HK-2 (cell line): ENCODE measurements at regions not wholly inside any gene's neighbourhood (a gene's known extent, or its start where the extent isn't known, plus 50 kb on each side); places are given as distances from the start of the nearest gene placed in this dataset.
"Not testable (repeated sequence)": the region's sequence is repeated elsewhere in the genome, so short reads cannot be mapped to it uniquely, and the experiment has no call there.

Source experiments
- DNase-seq: peaks from one replicate; pipeline ENCODE4 v3.0.0-alpha.2; 2018; ENCODE audit not compliant: unreplicated experiment

- DNase-seq = no peak
Measured at GRCh38 chr4:66034671-66035070, 364.4 kb upstream of the EPHA5 start.

DNA sequence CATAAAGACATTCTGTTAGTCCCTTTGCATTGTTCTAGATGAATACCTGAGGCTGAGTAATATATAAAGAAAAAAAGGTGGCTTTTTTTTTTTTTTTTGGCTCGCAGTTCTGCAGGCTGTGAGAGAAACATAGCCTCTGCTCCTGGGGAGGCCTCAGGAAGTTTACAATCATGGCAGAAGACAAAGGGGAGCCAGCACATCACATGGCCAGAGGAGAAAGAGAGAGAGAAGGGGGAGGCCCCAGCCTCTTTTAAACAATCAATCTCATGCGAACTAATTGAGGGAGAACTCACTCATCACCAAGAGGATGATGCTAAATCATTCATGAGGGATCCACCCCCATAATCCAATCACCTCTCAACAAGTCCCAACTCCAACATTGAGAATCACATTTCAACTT lies 364.0 kb upstream of the EPHA5 start:
- no peak for DNase-seq

GRCh38 chr4:66032571-66032970 lies 362.3 kb upstream of the EPHA5 start:
- DNase-seq = no peak

GRCh38 chr4:66028668-66029067 lies 358.4 kb upstream of the EPHA5 start:
- no peak for DNase-seq

DNA sequence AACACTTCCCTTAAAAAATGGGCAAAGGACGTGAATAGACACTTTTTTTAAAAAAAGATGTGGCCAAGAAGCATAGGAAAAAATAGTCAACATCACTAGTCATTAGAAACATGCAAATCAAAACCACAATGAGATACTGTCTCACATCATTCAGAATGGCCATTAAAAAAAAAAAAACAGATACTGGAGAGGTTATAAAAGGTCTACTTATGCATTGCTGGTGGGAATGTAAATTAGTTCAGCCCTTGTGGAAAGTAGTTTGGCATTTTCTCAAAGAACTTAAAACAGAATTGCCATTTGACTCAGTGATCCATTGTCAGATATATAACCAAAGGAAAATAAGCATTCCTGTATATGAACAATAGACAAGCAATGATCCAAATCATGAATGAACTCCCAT lies 352.8 kb upstream of the EPHA5 start:
- no peak for DNase-seq

DNA sequence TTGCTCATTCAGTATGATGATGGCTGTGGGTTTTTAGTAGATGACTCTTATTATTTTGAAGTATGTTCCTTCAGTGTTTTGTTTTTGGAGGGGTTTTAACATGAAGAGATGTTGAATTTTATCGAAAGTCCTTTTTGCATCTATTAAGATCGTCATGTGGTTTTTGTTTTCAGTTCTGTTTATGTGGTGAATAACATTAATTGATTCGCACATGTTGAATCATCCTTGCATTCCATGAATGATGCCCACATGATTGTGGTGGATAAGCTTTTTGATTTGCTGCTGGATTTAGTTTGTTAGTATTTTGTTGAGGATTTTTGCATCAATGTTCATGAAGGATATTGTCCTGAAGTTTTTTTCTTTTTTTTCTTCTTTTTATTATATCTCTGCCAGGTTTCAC lies 347.4 kb upstream of the EPHA5 start:
- no peak for DNase-seq

GRCh38 chr4:66016240-66016639 lies 346.0 kb upstream of the EPHA5 start:
- no peak for DNase-seq

DNA sequence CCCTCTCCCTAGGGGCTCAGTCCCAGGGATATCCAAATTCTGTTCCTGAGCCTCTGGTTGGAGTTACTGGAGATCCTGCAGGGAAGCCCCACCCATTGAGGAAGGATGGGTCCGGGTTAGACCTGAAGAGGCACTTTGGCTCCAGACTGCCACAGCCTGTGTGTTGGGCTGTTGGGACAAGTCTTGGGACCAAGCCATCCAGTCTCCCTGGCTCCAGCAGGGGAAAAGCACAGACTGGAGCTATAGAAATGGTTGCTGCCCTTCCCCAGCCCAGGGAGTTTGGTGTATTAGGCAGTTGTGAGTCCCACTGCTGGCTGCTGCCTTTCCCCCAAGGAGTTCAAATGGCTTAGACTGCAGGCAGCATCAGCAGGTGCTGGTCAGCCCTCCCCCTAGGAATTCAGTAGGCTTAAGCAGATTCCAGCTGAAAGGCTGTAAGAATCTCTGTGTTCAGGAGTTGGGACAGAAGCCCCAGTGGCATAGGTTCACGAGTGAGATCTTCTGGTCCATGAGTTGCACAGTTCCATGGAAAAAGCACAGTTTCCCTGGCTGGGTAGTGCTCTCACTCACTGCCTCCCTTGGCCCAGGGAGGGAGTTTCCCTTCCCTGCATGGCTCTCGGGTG lies 344.0 kb upstream of the EPHA5 start:
- DNase-seq = peak; percentile 1

DNA sequence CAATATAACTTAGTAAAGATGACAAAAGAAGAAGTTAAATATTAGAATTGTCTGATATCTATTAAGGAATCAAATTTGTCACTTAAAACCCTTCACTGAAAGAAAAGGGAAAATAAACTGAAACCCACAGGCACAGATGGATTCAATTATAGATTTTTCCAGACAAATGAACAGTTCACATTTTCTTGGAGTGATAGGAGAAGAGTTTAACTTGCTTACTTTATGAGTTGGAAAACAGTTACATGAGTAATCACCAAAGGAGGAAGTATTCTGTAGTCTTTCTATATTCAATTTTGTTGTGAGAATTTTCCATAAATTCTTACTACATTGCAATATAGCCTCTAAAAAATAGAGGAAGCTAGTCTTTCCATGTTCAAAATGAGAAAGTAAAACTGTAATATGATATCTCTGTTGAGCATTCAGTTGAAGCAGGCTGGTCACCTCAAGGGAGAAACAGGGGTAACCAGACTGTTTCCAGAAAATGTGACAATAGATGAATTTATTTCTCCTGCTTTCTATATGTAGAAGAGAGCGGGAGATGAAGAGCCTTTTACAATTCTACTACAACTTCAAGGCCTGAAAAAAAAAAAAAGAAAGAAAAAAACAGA lies 330.3 kb upstream of the EPHA5 start:
- no peak for DNase-seq

DNA sequence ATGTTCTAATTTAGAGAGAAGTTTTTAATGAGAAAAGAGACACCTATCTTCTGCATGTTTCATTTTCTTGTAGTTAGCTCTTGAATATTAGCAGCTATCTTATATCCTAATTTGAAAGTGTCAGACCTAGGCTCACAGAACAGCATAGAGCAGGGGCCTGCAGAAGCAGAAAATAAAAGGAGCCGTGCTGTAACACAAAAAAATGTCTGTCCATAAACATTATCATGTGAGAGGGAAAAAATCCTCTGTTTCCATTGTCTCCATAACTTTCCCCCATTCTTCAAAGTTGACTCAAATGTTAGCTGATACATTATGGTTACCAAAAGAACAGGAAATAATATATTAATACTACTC lies 329.2 kb upstream of the EPHA5 start:
- DNase-seq = no peak

GRCh38 chr4:65998807-65999517 lies 328.7 kb upstream of the EPHA5 start:
- DNase-seq = not testable (repeated sequence)

DNA sequence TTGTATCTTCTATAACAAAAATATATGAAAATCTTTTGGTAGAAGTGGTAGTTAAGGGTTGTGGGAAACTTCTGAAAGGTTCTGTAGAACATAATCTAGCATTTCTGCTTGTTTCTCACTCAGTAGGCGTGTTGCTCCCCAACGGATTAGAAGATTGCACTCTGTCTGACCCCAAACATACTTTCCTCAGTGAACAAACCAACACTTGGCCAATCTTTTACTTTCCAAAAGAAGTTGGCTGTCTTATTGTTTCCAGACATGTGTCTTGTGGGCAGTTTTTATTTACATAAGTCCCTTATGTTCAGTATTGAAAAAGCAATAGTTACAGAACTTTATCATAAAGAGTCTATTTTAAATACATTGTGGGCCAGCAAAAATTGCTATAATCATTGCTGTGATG lies 312.8 kb upstream of the EPHA5 start:
- no peak for DNase-seq

DNA sequence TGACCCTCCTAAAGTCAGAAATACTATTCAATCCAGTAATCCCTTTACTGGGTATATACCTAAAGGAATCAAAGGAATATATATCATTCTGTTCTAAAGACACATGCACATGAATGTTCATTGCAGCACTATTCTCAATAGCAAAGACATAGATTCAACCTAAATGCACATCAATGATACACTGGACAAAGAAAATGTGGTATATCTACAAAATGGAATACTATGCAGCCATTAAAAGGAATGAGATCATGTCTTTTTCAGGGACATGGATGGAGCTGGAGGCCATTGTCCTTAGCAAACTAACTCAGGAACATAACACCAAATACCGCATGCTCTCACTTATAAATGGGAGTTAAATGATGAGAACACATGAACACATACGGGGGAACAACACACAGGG lies 306.0 kb upstream of the EPHA5 start:
- no peak for DNase-seq

- DNase-seq = no peak
Measured at GRCh38 chr4:65973186-65973585, 302.9 kb upstream of the EPHA5 start.

DNA sequence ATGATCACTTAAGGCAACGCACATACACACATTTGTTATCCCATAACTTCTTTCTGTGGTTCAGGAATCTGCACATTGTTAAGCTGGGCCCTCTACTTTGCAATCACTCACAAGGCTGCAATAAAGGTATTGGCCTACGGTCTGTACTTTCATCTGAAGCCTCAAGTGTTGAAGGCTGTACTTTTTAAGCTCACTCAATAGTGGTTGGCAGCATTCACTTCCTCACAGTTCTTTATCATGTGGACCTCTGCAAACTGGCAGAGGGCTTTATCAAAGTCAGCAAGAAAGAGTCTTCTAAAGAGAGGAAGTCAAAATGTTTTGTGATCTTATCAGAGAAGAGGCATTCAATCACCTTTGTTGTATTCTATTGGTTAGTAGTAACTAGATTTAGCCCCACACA lies 301.4 kb upstream of the EPHA5 start:
- DNase-seq = no peak

DNA sequence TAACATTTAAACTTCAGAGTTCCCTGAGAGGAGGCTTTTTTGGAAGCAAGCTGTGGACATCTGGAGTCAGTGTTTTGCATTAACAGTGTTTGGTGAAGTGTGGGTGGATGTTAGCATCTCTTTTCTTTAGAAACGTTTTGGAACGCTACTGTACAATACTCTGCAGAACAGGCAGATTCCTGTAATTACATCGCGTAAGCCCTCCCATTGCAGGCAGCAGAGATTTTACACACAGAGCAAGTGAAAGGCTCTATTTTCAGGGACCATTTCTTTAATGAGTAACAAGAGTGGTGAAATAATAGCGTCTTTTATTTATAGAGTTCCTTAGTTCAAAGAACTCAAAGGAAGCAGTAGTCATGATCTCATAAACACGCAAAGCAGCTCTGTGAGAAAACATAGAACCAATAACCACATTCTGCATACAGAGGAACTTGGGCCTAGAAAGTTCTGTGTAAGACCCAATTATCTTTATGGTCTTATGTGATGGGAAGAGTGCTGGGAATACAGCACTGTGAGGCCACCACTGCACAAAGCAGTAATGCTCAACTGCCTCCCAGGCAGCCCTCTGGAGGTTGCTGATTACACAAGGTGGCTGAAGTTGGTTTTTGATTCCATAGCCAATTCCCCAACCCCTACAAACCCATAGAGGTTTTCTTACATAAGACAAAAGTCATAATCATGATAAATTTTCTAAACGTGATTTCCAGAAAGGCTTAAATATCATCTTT lies 298.7 kb upstream of the EPHA5 start:
- no peak for DNase-seq

DNA sequence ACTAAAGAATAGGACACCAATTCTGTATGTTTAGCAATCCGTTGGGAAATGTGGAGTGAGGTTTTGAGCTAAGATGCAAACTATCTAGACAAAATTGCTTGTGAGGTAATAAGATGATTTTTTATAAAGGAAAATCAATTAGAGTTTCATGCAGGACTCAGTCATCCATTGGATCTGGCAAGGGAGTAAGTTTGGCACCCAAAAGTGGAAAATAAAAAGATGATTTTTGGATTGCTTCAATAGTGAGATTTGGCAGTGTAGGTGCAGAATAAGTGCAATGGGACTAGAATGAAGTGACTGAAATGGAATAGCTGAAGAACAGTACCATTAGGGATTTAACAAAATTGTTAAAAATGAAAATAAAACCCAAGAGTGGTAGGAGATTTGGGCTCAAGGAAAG lies 290.5 kb upstream of the EPHA5 start:
- no peak for DNase-seq

GRCh38 chr4:65954416-65954815 lies 284.1 kb upstream of the EPHA5 start:
- DNase-seq = no peak

GRCh38 chr4:65951177-65951576 lies 280.9 kb upstream of the EPHA5 start:
- no peak for DNase-seq

DNA sequence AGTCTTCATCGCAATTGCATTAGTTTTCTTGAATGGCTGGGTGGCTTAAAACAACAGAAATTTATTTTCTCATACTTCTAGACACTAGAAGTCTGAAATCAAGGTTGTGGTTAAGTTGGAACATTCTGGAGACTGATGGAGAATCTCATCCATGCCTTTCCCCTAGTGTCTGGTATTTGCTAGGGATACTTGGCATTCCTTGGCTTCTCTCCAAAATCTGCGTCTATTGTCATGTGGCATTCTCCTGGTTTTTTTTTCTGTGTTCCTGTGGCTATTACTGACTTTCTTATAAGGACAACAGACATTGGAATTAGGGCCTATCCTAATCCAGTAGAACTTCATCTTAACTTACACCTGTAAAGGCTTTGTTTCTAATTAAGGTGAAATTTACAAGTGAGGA lies 272.8 kb upstream of the EPHA5 start:
- DNase-seq = peak; percentile 24

DNA sequence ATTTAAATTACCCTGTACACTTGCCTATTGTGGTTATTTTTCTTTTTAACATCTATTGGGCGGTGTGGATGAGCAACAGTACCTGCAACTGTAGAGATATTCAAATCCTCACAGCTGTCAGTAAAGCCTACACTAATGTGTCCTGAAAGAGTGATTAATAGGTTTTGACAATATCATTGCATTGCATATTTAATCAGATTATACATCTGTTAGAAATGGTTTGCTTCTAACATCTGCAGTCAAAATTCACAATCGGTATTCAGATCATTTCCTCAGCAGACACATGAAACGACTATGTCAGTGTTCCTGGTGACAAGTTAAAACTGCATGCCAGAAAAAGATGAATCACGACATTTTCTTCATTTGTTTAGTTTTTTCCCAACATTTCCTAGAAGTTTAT lies 254.6 kb upstream of the EPHA5 start:
- DNase-seq = no peak

DNA sequence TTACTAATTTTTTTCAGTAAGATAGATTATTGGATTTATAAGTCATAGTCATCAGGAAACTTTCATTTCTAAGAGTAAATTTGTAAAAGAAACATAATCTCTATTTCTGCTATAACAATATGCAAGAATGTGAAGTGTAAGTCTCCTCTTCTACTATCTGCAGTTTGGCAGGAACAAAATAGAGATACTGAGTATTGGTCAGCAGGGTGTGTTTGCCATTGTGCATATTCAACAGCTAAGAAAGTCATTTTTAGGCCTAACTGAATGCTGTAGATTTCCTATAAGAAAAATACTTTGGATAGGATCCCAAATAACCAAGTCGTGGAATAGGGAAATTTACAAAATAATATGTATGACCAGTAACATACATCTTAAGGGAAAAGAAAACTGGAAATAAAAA lies 253.3 kb upstream of the EPHA5 start:
- DNase-seq = no peak

DNA sequence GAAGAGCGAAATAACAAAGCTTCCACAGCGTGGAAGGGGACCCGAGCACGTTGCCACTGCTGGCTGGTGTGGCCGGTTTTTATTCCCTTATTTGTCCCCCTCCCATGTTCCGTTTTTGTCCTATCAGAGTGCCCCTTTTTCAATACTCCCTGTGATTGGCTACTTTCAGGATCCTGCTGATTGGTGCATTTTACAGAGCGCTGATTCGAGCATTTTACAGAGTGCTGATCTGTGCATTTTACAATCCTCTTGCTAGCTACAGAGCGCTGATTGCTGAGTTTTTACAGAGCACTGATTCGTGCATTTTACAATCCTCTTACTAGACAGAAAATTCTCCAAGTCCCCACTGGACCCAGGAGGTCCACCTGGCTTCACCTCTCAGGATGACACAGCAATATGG lies 250.9 kb upstream of the EPHA5 start:
- no peak for DNase-seq
